AG04449 (cell line): ENCODE measurements at regions not wholly inside any gene's neighbourhood (a gene's known extent, or its start where the extent isn't known, plus 50 kb on each side); places are given as distances from the start of the nearest gene placed in this dataset.
"Not testable (repeated sequence)": the region's sequence is repeated elsewhere in the genome, so short reads cannot be mapped to it uniquely, and the experiment has no call there.

Experiments used
- CTCF ChIA-PET: fragments of 350-600 bp; formaldehyde crosslinking; extraction: SDS; loops from one replicate; lab custom pipeline; 2021; ENCODE audit warnings: antibody characterized with exemption; lab: Yijun Ruan, JAX
- POLR2A ChIA-PET: fragments of 400-600, 350-600 bp; formaldehyde crosslinking; extraction: SDS; loops from one replicate; lab custom pipeline; 2020; ENCODE audit warnings: antibody characterized with exemption, inconsistent platforms; lab: Yijun Ruan, JAX
- DNase-seq: peaks from one replicate; pipeline ENCODE4 v3.0.0-alpha.2; 2010; ENCODE audit warnings: low read depth, low spot score
- H3K4me3 ChIP-seq: 2 replicates; pipeline ENCODE4 v1.5.1; 2011; ENCODE audit warnings: low read depth, mild to moderate bottlenecking, control low read depth, low read length
- CTCF ChIP-seq: IDR thresholded peaks from one replicate; pipeline ENCODE4 v1.5.1; 2011; ENCODE audit warnings: mild to moderate bottlenecking, moderate library complexity, low read length, control low read depth, inconsistent platforms; ENCODE audit not compliant: insufficient read depth; ENCODE audit errors: missing control alignments

GRCh38 chr6:134663356-134663755 lies 286.5 kb downstream of the ALDH8A1 start:
- DNase-seq, result no peak
- CTCF ChIA-PET, result no interaction called here

GRCh38 chr6:134662077-134662700 lies 287.7 kb downstream of the ALDH8A1 start:
- no peak for DNase-seq
- TF ChIP-seq CTCF, result no peak
- ChIA-PET POLR2A (no interaction called here), CTCF (no interaction called here)
- H3K4me3 ChIP-seq, result no peak overlapping the region

More at GRCh38 chr6:134663356-134663755, 286.5 kb downstream of the ALDH8A1 start:
- H3K4me3 ChIP-seq, result no peak overlapping the region
- no peak for TF ChIP-seq CTCF
- POLR2A ChIA-PET, result no interaction called here

- DNase-seq, CTCF ChIA-PET, H3K4me3 ChIP-seq, POLR2A ChIA-PET: not testable (repeated sequence)
Measured at GRCh38 chr6:134659885-134660284, 290.0 kb downstream of the ALDH8A1 start.

GRCh38 chr6:134658596-134658995 lies 291.3 kb downstream of the ALDH8A1 start:
- DNase-seq, result no peak
- H3K4me3 ChIP-seq, result no peak overlapping the region
- ChIA-PET CTCF (interaction anchor here (0.8 to 1.7 kb wide), 4 partner anchors 13 to 282 kb away, joined by 3 to 6 read pairs (median 4); no protein-coding TSS in a partner anchor), POLR2A (interaction anchor here (0.6 kb wide), 1 partner anchor 15 kb away, joined by 3 read pairs; no protein-coding TSS in a partner anchor)
- TF ChIP-seq CTCF, result no peak

GRCh38 chr6:134657751-134658527 lies 292.0 kb downstream of the ALDH8A1 start:
- POLR2A ChIA-PET, result interaction anchor here (0.6 kb wide), 1 partner anchor 14 kb away, joined by 3 read pairs; no protein-coding TSS in a partner anchor

GRCh38 chr6:134657343-134657742 lies 292.6 kb downstream of the ALDH8A1 start:
- CTCF ChIA-PET, result no interaction called here
- no peak overlapping the region for H3K4me3 ChIP-seq
- POLR2A ChIA-PET, result no interaction called here
- TF ChIP-seq CTCF, result no peak
- no peak for DNase-seq

More at GRCh38 chr6:134657751-134658527, 292.0 kb downstream of the ALDH8A1 start:
- CTCF ChIA-PET, result interaction anchor here (0.8 to 1.7 kb wide), 4 partner anchors 12 to 283 kb away, joined by 3 to 6 read pairs (median 4); no protein-coding TSS in a partner anchor
- H3K4me3 ChIP-seq, result no peak overlapping the region
- no peak for DNase-seq
- TF ChIP-seq CTCF, result no peak
